Activated CD8-positive, alpha-beta memory T cell treated with anti-CD3 and anti-CD28 coated beads for 48 hours (primary cell): ENCODE measurements at regions not wholly inside any gene's neighbourhood (a gene's known extent, or its start where the extent isn't known, plus 50 kb on each side); places are given as distances from the start of the nearest gene placed in this dataset.
"Not testable (repeated sequence)": the region's sequence is repeated elsewhere in the genome, so short reads cannot be mapped to it uniquely, and the experiment has no call there.

Source experiments
- DNase-seq, 3 experiments: peaks; one replicate each; pipeline ENCODE4 v3.0.0-alpha.2; 2020; ENCODE audit warnings: low read depth in 2 of 3, low spot score in 2 of 3

DNA sequence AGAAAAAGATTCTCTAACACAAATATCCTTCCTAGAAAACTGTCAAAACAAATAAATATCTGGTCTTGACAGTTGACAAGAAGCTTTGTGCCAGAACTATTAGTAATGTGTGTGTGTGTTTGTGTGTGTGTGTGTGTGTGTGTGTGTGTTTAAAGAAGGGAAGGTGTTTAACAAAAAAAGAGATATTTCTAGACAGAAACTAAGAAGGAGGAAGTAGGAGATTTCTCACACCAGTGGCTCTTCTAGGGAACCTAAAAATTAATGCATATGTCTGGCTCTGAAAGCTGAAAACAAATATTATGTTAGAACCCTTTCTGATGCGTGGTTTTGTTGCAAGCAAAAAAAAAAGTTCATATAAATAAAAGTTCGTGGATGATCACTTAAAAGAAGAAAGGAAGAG, 277.5 kb downstream of the RPS4Y2 start:
- DNase-seq: no peak

DNA sequence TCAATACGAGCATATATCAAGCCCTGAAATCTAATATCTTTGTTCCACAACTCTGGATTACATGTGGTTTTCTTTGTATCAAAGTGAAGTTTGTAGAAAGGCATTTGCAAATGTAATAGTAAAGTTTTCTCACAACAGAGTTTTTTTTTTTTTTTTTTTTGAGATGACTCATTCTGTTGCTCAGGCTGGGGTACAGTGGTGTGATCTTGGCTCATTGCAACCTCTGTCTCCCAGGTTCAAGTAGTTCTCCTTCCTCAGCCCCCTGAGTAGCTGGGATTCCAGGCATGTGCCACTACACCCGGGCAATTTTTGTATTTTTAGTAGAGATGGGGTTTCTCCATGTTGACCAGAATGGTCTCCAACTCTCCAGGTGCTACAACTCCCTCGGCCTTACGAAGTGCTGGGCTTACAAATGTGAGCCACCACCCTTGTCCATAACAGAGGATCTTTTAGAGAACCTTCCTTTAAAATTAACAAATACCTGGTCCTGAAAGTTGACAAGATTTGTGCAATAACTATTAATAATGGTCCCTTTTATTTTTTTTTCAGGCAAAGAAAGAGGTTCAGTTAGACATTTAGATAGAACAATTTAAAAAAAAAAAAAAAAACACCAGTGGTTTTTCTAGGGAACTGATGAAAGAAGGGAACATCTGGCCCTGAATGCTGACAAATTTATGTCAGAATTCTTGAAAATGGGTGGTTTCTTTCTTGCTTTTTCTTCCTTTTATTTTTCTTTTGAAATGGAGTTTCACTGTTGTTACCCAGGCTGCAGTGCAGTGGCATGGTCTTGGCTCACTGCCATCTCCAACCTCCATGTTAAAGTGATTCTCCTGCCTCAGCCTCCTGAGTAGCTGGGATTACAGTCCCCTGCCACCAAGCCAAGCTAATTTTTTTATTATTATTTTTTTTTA, 278.5 kb downstream of the RPS4Y2 start:
- no peak for DNase-seq

- not testable (repeated sequence) for DNase-seq
These were observed 281.5 kb downstream of the RPS4Y2 start for GRCh38 chrY:21037398-21037797.

- DNase-seq: no peak
These were observed 283.9 kb downstream of the RPS4Y2 start for GRCh38 chrY:21039811-21040210.

GRCh38 chrY:21040711-21041110, 284.8 kb downstream of the RPS4Y2 start:
- DNase-seq: not testable (repeated sequence)

DNA sequence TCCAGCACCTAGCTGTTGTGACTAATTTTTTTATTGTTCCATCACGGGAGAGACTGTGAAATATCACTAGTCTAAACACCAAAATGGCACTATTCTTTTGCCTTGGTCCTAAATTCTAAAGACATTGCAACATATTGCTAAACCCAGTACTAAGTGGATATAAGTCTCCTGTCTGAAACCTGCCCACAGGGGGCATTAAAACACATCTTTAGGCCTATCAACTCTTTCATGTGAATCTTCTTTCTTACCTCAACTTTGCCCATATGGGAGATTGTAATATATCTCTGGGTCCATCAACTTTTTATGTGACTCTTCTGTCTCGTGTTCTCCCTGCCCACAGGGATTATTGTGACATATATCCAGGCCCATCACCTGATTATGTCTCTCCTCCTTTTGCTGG, 317.2 kb downstream of the RPS4Y2 start:
- DNase-seq: no peak

- no peak for DNase-seq
These were observed 317.8 kb downstream of the RPS4Y2 start for GRCh38 chrY:21073641-21074260.

- no peak for DNase-seq
These were observed 319.8 kb downstream of the RPS4Y2 start for GRCh38 chrY:21075658-21076057.

- no peak for DNase-seq
These were observed 323.8 kb downstream of the RPS4Y2 start for GRCh38 chrY:21079670-21080069.

DNA sequence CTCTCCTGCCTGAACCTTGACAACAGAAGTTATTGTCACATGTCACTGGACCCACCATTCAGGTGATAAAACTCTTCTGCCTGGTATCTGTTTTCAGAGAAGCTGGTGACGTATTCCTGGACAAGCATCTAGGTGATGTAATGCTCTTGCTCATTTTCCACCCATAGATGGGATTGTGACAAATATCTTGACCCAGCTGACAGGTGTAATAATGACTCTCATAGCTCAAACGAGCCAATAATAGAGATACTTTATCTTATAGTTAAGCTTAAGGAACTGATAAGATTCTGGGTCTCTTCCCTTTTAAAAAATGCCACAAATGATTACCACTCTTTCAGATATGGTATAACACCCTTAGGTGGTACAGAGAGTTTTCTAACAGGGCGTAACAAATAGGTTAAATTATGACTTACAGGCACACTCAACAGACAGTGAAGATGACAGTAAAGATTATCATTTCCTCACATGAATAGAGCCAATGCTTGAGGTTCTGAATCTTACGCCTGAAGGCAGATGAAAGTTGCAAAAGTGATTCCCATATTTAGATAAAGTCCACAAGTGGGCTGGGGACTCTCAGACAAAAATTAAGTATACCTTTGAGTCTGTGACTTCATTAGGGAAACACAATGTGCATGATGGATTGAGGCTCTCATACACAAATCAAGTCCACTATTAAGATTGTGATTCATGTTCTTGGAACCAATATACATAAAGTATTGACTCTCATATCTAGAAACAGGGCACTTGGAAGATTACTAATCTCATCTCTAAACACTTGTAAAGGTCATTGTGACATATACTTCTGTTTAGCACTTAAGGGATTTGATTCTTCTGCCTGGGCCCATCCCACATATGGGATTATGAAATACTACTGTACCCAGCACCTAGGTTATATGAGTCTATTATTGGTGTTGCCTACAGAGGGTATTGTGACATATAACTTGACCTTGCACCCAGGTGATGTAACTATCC, 326.0 kb downstream of the RPS4Y2 start:
- DNase-seq: no peak

DNA sequence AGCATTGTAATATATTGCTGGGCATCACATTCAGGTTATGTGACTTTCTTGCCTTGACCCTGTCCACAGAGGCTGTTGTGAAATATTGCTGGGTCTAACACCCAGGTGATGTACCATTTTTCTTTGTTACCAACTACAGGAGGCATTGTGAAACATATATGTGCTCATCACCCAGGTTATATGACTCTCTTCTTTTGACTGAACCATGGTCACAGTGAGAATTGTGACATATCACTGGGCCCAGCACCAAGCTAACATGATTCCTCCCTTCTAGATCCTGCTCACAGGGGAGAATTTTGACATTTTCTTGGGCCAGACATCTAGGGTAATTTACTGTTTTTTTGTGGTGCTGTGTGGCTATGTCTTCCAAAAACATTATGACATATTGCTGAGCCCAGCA, 326.7 kb downstream of the RPS4Y2 start:
- DNase-seq: no peak

DNA sequence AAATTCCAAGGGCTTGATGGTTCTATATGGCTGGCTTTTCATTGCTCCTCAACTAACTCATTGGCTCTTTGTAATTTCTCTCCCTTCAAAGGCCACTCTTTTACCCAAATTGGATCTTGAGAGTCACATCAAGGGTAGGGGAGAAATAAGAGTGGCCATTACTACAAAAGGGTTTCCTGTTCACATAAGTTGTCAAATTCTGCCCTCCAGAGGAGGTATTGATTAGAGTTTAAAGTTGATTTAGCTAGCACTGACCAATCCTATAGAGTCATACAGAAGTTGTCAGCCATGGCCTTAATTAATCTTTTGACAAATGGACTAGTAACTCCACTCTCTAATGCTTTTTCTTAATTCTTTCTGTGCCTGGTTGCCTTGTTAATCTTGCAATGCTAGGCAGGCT, 336.0 kb downstream of the RPS4Y2 start:
- no peak for DNase-seq

DNA sequence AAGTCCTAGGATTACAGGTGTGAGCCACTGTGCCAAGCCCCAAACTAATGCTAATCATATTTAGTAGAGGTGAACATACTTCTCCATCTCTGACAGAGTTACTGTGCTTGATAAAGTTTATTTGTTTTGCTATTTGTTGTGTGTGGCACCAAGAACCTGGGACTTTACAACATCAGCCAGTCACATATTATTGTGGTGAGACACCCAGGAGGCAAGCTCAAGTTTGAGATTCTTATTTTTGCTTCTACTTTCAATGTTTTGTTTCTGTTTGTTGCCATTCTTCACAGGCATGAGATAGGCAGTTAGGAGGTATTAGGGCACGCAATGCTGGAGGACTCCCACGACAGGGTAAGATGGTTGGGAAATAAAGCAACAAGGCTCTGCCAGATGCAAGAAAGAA, 346.6 kb downstream of the RPS4Y2 start:
- DNase-seq: no peak

- DNase-seq: no peak
These were observed 348.0 kb downstream of the RPS4Y2 start for GRCh38 chrY:21103885-21104284.

DNA sequence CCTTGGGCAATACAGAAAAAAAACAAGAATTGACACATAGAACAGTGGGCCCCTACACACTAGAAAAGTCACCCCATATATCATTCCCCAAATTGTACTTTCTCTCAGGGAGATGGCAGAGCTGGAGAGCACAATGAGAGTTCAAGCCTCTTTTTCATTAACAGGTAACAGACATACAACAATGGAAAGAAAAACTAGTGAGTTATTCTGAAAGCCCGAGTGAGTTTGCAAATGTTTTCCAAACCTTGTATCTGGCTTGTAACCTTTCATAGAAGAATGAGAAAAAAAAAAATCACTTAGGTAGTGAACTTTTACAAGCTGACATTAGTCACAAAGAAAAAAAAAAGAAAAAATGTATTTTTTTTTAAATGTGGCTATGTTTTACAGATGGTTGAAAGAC, 349.6 kb downstream of the RPS4Y2 start:
- no peak for DNase-seq

DNA sequence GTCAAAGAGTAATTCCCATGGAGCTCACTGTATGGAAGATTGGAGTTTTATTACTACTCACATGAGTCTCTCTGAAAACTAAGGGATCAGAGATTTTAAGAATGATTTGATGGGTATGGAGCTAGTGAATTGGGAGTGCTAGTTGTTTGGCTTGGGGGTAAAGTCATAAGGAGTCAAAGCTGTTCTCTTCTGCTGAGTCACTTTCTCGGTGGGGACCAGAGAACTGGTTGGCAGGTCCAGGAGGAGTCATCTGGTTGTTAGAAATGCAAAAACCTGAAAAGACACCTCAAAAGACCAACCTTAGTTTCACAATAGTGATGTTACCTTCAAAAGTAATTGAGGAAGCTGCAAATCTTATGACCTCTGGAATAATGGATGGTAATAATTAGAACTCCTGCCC, 355.4 kb downstream of the RPS4Y2 start:
- no peak for DNase-seq

DNA sequence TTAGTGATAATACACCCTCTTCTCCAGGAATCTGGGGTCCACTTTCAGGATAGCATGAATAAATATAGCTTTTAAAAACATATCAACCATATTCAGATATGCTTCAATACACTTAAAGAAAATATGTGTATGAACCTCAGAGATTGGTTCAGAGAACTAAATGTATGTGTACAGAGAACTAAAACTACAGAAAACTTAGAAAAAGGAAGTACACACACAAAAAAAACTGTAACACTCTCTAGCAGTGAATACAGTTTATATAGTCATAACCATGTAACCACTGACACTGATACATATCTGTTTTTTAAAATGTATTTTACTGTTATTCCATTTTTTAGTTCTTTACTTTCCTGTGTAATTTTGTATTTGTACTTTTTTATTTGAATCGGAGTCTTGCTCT, 365.2 kb downstream of the RPS4Y2 start:
- no peak for DNase-seq

DNA sequence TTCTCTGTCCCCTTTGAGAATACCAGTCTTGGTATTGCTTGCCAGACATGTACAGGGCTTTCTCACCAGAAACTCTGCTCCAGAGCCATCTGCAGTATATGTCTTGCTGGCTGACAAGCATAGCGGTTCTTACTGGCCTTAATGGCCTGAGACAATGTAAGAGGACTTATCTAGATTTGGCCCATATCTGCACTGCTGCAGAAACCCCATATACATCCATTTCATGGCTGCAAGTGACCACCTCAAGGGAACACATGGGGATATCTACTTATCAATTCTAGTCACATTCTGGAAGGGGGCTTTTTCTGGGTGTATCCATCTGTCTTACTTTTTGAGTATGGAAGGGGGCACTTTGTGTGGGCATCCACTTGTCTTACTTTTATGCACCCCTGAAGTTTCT, 375.5 kb upstream of the RBMY1B start:
- no peak for DNase-seq

- no peak for DNase-seq
These were observed 372.9 kb upstream of the RBMY1B start for GRCh38 chrY:21138056-21138758.

DNA sequence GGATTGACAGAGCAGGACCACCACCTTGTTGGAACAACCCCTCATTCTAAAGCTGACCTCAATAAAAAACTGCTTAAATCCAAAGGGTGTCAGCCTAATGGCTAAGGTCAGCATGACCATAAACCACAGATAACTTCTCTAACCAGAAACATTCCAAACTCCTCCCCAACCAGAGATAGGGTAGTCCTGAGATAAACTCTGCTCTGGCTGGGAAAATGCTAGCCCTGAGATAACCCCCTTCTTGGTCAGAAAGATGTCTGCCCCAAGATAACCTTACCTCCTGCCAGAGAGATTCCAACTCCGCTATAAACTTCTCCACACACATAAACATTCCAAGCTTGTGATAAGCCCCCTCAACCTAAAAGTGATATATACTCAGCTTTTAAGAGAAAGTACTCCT, 364.8 kb upstream of the RBMY1B start:
- no peak for DNase-seq

- DNase-seq: no peak
These were observed 361.2 kb upstream of the RBMY1B start for GRCh38 chrY:21149971-21150370.
